Left cardiac atrium (tissue), 4 donors: ENCODE measurements at regions not wholly inside any gene's neighbourhood (a gene's known extent, or its start where the extent isn't known, plus 50 kb on each side); places are given as distances from the start of the nearest gene placed in this dataset.
"Not testable (repeated sequence)": the region's sequence is repeated elsewhere in the genome, so short reads cannot be mapped to it uniquely, and the experiment has no call there.

ENCODE experiments used
- ATAC-seq, 2 donors: fragments of 200-7000 bp; cut with Tn5 transposase; one replicate each; pipeline ENCODE4 v1.9.1; 2020; ENCODE audit warnings: mild to moderate bottlenecking in 2 of 2, moderate library complexity in 2 of 2
- DNase-seq: peaks from one replicate; pipeline ENCODE4 v3.0.0-alpha.2; 2020
- intact Hi-C, 2 donors: fragments of 100-400 bp; cut with DNase I; formaldehyde crosslinking; loops; one replicate each; pipeline versions ENCODE4 v1.14.1 to v1.15.1; 2022 to 2023
- donor health status: DM: no; HTN: yes; CAD: no.
- donor health status: DM: no; HTN: yes; CAD: no; lungs with severe emphysema.
- donor health status: DM: yes; HTN: yes; CAD: no.
- donor health status: Dilated cardiomyopathy.

DNA sequence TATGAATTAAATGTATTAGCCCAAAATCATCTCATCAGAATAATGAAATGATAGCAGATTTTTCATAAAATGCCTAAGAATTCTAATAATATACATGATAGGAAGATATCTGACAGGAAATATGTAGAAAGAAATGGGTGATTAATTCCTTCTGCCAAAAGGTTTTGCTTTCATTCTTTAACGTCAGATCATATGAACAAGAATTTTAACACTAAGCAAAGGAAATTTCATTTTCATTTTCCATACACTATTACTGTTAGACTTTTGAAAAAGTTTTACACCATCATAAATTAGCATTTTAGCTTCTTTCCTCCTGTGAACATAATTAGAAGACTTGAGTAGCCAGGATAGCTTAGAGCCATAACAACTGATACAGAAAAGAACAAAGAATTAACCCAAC, 1099.9 kb downstream of the NSUN3 start:
- DNase-seq (no peak), ATAC-seq (no peak)
- intact Hi-C loops, result no loop called here

DNA sequence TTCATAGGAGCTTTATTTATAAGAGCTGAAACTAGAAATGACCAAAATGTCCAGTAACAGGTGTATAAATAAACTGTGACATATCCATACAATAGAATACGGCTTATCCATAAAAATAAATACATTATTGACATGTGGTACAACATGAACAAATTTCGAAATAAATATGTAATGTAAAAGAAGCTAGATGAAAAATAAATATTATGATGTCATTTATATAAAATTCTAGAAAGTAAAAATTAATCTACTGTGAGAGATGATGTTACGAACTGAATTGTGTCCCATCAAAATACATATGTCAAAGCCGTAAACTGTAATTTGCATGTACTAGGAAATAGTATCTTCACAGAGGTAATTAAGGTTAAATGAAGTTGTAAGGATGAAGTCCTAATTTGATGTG, 1104.9 kb downstream of the NSUN3 start:
- DNase-seq (no peak), ATAC-seq (no peak)
- intact Hi-C loops, result no loop called here

DNA sequence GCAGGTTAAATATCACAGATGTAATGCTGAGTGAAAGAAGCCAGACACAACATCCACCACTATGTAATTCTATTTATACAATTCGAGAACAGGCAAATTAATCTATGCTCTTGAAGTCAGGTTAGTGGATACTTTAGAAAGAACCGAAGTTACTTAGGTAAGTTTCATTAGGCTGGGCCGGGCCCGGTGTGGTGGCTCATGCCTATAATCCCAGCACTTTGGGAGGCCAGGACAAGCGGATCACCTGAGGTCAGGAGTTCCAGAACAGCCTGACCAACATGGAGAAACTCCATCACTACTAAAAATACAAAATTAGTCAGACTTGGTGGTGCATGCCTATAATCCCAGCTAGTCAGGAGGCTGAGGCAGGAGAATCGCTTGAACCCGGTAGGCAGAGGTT, 1105.7 kb downstream of the NSUN3 start:
- intact Hi-C loops, result no loop called here
- ATAC-seq, result no peak

DNA sequence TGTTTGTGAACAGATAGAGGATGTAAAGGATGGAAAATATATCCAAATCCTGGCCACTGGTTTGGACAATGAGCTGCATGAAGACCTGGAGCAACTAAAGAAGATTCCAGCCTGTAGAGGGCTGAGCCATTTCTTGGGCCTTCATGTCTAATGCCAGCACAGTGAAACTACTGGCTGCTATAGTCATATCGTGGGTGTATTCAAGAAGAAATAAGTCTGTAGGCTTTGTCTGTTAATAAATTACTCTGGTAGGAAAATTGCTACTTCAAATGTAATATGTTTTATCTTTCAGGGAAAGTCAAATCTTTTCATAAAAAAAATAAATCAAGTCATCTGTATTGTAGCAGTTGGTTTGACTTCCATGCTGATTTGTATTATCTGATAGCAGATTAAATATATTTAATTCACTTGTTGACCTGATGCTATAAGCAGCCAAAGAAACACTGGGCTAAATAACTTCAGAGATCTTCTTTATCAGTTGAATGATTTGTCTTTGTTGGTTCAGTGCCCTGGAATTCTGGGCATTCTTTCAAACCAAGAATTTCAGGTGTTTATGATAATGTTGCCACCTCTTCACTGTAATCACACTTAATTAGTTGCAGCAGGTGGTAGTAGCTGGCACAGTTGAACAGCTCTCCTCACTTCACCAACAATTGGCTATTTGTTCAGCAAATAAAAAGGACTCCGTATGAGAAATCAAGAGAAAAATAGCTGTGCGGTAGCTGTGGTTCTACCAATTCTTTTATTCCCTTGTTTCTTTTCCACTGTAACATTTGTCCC, 1109.5 kb downstream of the NSUN3 start:
- intact Hi-C loops, result no loop called here
- no peak for DNase-seq
- ATAC-seq, result no peak

More for the DNA sequence above, 1105.7 kb downstream of the NSUN3 start:
- no peak for DNase-seq

DNA sequence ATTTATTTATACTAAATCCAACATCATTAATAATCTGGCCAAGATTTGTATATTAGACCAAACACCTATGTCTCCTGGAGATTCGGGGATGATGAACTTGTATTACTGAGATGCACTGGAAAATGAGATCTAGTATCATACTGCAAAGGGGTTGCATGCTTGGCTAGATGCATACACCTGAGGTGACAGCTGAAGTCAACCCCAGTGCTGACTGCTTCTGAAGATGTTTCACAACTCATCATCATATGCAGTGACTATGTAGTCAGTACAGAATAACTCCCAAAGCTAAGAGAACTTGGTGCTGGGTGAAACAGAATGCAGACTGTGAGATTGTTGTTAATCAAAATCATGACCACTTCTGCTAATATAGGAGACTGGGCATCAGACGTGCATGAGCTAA, 1114.2 kb downstream of the NSUN3 start:
- intact Hi-C loops, result no loop called here
- ATAC-seq (no peak), DNase-seq (no peak)

DNA sequence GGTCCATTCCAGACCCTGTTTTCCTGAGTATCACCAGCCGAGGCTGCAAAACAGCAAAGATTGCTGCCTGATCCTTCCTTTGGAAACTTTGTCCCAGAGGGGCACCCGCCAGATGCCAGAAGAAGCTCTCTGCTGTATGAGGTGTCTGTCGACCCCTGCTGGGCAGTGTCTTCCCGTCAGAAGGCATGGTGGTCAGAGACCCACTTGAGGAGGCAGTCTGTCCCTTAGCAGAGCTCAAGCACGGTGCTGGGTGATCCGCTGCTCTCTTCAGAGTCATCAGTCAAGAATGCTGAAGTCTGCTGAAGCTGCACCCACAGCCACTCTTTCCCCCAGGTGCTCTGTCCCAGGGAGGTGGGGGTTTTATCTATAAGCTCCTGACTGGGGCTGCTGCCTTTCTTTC, 1121.2 kb downstream of the NSUN3 start:
- ATAC-seq (no peak), DNase-seq (no peak)
- intact Hi-C loops, result no loop called here

DNA sequence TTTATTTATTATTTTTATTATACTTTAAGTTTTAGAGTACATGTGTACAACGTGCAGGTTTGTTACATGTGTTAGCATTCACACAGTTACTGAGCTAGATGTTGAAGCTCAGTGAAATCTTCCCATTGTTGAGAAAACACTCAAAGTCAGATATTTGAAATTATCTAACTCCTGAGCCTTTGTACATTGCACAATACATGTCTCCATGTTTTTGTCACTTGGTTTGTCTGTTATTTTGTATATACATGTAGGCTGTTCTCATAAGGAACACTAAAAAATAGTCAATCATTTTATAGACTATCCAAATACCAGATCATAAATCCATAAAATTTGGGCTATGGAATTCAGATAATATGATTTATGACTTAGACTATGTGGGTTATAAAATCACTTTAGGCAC, 1126.5 kb downstream of the NSUN3 start:
- DNase-seq (no peak), ATAC-seq (no peak)
- intact Hi-C loops, result no loop called here

DNA sequence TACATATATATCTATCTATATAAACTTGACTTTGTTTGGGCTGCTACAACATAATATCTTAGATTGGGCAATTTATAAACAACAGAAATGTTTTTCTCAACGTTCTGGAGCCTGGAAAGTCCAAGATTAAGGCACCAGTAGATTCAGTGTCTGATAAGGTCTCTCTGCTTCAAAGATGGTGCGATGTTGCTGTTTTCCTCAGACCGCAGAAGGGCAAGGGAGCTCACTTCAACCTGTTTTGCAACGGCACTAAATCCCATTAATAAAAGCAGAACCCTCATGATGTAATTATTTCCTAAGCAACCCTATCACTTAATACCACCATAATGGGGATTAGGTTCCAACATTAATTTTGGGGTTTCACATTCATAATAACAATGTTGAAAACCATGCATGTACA, 1134.8 kb downstream of the NSUN3 start:
- no peak for DNase-seq
- intact Hi-C loops, result no loop called here
- no peak for ATAC-seq

DNA sequence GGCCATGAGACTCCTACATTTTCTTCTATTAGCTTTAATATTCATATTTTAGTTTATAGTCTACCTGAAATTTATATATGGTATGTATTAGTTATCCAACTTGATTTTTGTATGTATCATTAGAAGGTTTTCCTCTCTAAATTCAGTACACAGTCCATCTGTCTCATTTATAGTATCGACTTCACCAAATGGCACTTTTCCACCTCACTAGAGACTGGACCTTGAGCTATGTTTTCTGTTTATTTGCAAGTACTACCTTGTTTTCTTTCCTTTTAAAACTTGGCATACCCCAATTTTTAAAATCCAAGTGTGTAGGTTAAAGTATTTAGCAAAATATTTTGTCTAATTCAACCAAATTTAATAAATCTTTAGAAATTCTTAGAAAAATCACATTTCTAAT, 1137.5 kb downstream of the NSUN3 start:
- ATAC-seq, result no peak
- intact Hi-C loops, result no loop called here

DNA sequence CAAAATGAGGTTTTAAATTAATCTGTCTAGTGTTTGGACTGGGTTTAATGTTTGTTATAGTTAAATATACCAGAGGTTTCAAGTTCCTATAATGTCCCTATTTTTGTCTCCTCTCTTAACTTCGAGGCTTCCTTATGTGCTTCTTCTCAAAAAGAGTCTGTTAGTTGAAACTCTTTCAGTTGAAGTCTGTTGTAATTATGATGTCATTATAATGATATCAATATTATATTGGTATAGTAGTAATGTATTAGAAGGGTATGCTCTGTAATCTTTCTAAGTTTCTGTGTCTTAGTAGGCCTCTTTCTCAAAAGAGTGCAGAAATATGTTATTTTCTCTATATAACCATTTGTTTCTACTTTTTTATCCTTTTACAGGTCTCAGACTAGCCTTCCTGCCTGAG, 1148.0 kb downstream of the NSUN3 start:
- DNase-seq (no peak), ATAC-seq (no peak)
- intact Hi-C loops, result no loop called here

More for the DNA sequence above, 1137.5 kb downstream of the NSUN3 start:
- DNase-seq, result no peak

DNA sequence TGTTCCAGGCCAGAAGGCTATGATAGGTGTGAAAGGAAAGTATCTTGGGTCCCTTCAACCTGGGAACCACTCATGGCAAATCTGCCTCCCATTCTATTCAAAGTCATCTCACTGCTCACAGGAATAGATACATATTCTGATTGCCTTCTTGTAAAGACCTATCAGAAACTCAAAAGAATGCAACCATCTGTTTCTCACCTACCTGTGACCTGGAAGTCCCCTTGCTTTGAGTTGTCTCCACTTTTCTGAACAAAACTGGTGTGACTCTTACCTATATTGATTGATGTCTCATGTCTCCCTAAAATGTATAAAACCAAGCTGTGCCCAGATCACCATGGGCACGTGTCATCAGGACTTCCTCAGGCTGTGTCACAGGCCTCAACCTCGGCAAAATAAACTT, 1149.3 kb downstream of the NSUN3 start:
- ATAC-seq (no peak), DNase-seq (no peak)
- intact Hi-C loops, result no loop called here

DNA sequence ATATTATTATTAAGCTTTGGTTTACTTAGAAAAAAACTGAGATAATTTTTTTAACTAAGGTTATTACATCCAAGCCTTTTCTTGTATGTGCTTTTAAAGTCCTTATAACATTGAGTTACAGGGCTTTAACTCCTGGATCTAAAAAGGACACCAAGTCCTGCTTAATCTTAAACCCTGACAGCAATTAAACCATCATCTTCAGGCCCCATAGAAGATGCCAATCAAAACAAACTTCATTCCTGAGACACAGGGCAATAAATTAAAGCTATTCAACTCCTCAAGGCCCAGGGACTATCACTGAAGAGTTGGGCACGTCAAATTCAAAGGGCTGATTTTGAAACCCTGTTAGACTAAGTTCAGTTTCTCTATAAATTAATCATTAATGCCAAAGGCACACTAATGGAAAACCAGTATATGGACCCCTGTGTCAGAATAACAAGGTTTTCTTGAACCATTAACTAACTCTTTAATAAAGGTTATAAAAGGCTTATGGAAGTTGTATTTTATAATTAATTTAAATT, 1152.6 kb downstream of the NSUN3 start:
- intact Hi-C loops, result no loop called here
- DNase-seq (no peak), ATAC-seq (no peak)

DNA sequence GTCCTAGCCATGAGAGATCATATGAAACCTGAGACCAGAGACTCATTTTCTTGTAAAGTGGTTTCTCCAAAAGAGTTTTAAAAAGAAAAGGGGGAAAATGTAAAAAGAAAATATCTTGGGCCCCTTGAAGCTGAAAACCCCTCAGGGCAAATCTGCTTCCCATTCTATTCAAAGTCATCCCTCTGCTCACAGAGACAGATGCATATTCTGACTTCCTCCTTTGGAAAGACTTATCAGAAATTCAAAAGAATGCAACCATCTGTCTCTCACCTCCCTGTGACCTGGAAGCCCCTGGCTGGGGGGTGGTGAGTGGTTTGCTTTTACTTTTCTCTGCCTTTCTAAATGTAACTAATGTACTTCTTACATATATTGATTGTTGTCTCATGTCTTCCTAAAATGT, 1154.8 kb downstream of the NSUN3 start:
- ATAC-seq, result no peak

DNA sequence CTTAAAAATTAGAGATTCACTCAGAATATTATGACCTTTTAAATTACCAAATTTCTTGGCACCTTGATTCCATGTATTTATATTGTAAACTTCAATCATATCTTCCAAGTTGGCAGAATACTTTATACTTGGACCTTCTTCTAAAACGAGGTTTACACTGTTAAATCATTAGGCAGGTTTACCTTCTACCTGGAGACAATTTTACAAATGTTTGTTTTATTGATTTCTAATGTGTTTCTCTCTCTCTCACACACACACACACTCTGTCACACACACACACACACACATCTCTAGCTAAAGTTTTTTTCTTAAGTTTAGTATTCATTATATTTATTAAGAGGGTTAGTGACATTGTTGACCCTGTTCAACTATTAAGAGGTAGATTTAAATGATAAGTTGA, 1155.6 kb downstream of the NSUN3 start:
- ATAC-seq (no peak), DNase-seq (no peak)
- intact Hi-C loops, result no loop called here

More for the DNA sequence above, 1154.8 kb downstream of the NSUN3 start:
- intact Hi-C loops, result no loop called here
- no peak for DNase-seq

DNA sequence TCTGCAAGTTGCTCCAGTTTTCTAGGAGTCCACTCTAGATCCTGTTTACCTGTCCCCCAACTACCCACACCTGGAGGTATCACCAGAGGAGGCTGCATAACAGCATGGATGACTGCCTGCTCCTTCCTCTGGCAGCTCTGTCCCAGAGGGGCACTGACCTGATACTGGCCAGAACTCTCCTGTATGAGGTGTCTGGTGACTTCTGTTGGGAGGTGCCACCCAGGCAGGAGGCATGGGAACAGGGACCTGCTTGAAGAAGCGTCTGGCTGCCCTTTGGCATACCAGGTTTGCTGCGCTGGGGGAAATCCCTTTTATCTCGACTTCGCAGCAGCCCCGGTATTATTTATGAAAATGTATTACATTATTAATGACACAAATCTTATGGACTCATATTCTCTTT, 1163.6 kb downstream of the NSUN3 start:
- DNase-seq, result no peak
- ATAC-seq, result no peak
- intact Hi-C loops, result no loop called here

DNA sequence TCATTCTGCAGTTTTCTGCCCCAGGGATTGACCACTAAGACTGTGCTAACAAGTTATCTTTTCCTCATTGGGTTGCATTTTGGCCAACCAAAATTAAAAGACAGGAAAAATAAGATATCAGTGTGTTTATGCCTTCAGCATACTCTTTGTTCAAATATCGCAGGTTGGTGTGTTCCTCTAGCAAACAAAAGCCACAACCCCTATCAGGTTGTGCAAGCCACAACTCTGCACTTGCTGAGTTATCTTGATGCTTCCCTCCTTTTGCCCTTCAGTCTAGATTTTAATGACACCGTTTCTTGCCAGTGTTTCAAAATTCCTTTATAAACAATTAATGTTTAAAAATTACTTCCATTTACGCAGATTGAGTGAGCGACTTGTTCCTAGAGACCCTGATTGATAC, 1164.2 kb downstream of the NSUN3 start:
- ATAC-seq (no peak), DNase-seq (no peak)
- intact Hi-C loops, result no loop called here

DNA sequence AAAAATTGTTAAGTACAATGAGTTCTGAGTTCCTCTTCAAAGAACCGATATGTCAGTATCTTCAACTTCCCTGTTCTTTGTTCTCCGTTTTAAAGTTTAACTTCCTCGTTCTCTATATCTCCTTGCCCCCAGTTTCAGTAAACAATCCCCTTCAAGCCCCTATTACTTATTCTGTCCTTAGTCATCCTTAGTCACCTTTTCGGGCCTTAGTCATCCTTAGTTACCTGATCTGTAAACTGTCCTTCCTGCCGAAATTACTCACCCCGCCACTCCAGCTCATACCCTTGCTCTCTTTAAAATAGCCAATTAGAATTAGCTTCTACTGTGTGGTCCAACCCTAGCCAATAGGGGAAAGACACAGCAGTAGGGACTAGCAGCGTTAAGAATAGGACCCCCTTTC, 1165.6 kb downstream of the NSUN3 start:
- intact Hi-C loops, result no loop called here
- no peak for DNase-seq
- ATAC-seq, result no peak

DNA sequence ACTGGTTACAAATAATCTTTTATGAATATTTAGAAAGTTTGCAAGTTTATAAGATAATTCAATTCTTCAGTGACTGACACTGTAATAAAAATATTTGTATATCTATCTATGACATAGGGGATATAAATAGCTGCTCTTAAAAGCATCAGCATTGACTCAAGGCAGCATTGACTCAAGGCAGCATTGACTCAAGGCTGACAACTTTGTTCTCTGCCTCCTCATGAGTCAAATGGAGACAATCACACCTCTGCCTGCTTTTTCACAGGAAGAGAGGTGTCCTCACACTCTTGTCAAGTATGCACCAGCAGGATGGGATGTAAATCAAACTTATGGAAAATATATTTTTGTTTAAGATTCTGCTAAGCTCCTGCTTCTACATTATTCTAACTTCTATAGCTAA, 1173.1 kb downstream of the NSUN3 start:
- intact Hi-C loops, result no loop called here
- DNase-seq, result no peak
- ATAC-seq, result no peak

DNA sequence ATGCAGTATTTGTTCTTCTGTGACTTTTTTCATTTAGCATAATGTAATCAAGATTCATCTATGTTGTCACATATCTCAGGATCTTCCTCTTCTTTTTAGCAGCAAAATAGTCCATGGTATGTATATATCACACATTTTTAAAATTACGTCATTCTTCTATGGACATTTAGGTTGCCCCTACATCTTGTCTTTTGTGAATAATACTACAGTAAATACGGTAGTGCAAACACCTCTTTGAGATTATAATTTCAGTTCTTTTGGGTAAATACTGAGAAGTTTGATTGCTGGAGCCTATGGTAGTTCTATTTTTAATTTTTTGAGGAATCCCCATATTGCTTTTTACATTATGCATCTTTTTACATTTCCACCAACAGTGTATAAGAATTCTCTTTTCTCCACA, 1174.9 kb downstream of the NSUN3 start:
- ATAC-seq (no peak), DNase-seq (no peak)
- intact Hi-C loops, result no loop called here

DNA sequence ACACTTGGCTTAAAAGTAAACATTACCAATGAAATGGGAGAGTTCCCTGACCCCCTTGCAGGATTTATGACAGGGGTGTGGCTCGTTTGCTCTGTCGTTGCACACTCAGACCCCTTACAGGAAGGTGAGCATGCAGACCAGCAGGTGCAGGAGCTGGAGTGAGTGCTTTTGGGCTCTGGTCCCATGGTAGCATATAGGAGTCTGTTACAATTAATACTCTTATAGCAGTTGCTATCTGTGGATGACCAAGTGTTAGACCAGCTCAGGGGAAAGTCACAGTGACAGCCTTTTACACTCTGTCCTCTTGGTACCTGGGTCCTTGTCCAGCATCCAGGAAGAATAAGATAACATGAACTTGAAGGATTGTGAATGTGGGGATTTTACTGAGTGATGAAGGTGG, 1177.5 kb downstream of the NSUN3 start:
- intact Hi-C loops, result no loop called here

DNA sequence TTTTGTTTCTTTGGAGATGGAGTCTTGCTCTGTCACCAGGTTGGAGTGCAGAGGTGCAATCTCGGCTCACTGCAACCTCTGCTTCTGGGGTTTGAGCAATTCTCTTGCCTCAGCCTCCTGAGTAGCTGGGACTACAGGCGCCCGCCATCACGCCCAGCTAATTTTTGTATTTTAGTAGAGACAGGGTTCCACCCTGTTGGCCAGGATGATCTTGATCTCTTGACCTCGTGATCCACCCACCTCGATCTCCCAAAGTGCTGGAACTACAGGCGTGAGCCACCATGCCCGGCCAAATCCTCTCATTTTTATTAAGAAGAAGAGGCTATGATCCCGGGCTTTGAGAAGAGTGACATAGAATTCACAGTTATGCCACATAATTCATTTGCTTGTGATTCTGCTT, 1178.4 kb downstream of the NSUN3 start:
- intact Hi-C loops, ATAC-seq, DNase-seq: not testable (repeated sequence)

More for the DNA sequence above, 1177.5 kb downstream of the NSUN3 start:
- no peak for DNase-seq
- ATAC-seq, result no peak
